ENCODE measurements at regions not wholly inside any gene's neighbourhood (a gene's known extent, or its start where the extent isn't known, plus 50 kb on each side); places are given as distances from the start of the nearest gene placed in this dataset.

- Mint-ChIP-seq H3K36me3 (no peaks in the 10 kb centered on the region), H3K4me3 (no peak overlapping the region), H3K9me3 (no peaks in the 10 kb centered on the region), H3K4me1 (no peaks in the 10 kb centered on the region), H3K27me3 (ENCODE audit: low read depth) (no peaks in the 10 kb centered on the region), H3K27ac (no peak overlapping the region)
- ATAC-seq (no peak), DNase-seq (ENCODE audit: low spot score) (no peak)
- TF ChIP-seq E2F4 (CRISPR knock-in tag; IDR thresholded peaks at IDR 0.05; ENCODE audit: borderline replicate concordance, low read depth) (no peak), IRF2 (CRISPR knock-in tag; IDR thresholded peaks at IDR 0.05; ENCODE audit: borderline replicate concordance, low read depth) (no peak), ATF6 (CRISPR knock-in tag; IDR thresholded peaks at IDR 0.05) (no peak), CBFB (CRISPR knock-in tag; IDR thresholded peaks at IDR 0.05; ENCODE audit: low read depth) (no peak), SMAD4 (CRISPR knock-in tag; IDR thresholded peaks at IDR 0.05) (no peak), ARID4B (CRISPR knock-in tag; IDR thresholded peaks at IDR 0.05; ENCODE audit: borderline replicate concordance) (no peak), ZNF671 (CRISPR knock-in tag; IDR thresholded peaks at IDR 0.05) (no peak), NFATC4 (CRISPR knock-in tag; IDR thresholded peaks at IDR 0.05) (no peak), ZNF138 (CRISPR knock-in tag; conservative IDR thresholded peaks at IDR 0.05) (no peak), KAT7 (CRISPR knock-in tag; IDR thresholded peaks at IDR 0.05; ENCODE audit: borderline replicate concordance) (no peak), ESRRA (CRISPR knock-in tag; IDR thresholded peaks at IDR 0.05; ENCODE audit: borderline replicate concordance) (no peak), ZNF396 (CRISPR knock-in tag; IDR thresholded peaks at IDR 0.05; ENCODE audit: borderline replicate concordance) (no peak), MYBL2 (CRISPR knock-in tag; IDR thresholded peaks at IDR 0.05) (no peak), PRRX2 (CRISPR knock-in tag; IDR thresholded peaks at IDR 0.05) (no peak), GTF2I (CRISPR knock-in tag; conservative IDR thresholded peaks at IDR 0.05) (no peak), ATF3 (CRISPR knock-in tag; conservative IDR thresholded peaks at IDR 0.05) (no peak), CREB1 (CRISPR knock-in tag; IDR thresholded peaks at IDR 0.05) (no peak), ATF1 (CRISPR knock-in tag; IDR thresholded peaks at IDR 0.05) (no peak)
- ChIA-PET POLR2A (no interaction called here), CTCF (no interaction called here)
These were observed 888.3 kb downstream of the LTN1 start for GRCh38 chr21:28104346-28104745.

GRCh38 chr21:28100366-28100765, 892.3 kb downstream of the LTN1 start:
- H3K27me3 Mint-ChIP-seq (ENCODE audit: low read depth) = no peaks in the 10 kb centered on the region
- POLR2A ChIA-PET = no interaction called here
- no peak overlapping the region for H3K27ac Mint-ChIP-seq
- no peaks in the 10 kb centered on the region for H3K36me3 Mint-ChIP-seq
- no peaks in the 10 kb centered on the region for H3K4me1 Mint-ChIP-seq
- no peaks in the 10 kb centered on the region for H3K9me3 Mint-ChIP-seq
- ATAC-seq = no peak
- TF ChIP-seq STAT6 (CRISPR knock-in tag; conservative IDR thresholded peaks at IDR 0.05; ENCODE audit: low read depth) (no peak), TP53 (CRISPR knock-in tag; IDR thresholded peaks at IDR 0.05) (no peak)
- H3K4me3 Mint-ChIP-seq = no peak overlapping the region
- CTCF ChIA-PET = no interaction called here
- no peak for DNase-seq (ENCODE audit: low spot score)
